Stimulated activated CD4-positive, alpha-beta T cell treated with anti-CD3 and anti-CD28 coated beads, Interleukin-12 subunit alpha, Interleukin-12 subunit beta, amount 100 ng/mL, for 24 hours (primary cell): ENCODE measurements at regions not wholly inside any gene's neighbourhood (a gene's known extent, or its start where the extent isn't known, plus 50 kb on each side); places are given as distances from the start of the nearest gene placed in this dataset.
"Not testable (repeated sequence)": the region's sequence is repeated elsewhere in the genome, so short reads cannot be mapped to it uniquely, and the experiment has no call there.

ENCODE experiments used
- DNase-seq, 2 experiments: peaks; one replicate each; pipeline ENCODE4 v3.0.0-alpha.2; 2020; ENCODE audit warnings: low read depth in 2 of 2

GRCh38 chr1:182331387-182331786 is 60.2 kb downstream of the GLUL start:
- DNase-seq: no peak

GRCh38 chr1:182330303-182330702 is 61.3 kb downstream of the GLUL start:
- no peak for DNase-seq

GRCh38 chr1:182329471-182329870 is 62.1 kb downstream of the GLUL start:
- DNase-seq: no peak

GRCh38 chr1:182328591-182328990 is 63.0 kb downstream of the GLUL start:
- no peak for DNase-seq

GRCh38 chr1:182325339-182325738 is 66.3 kb downstream of the GLUL start:
- DNase-seq: no peak

- not testable (repeated sequence) for DNase-seq
Observed at GRCh38 chr1:182321532-182321931, 70.1 kb downstream of the GLUL start.

GRCh38 chr1:182317611-182318161 is 73.9 kb downstream of the GLUL start:
- no peak for DNase-seq

- not testable (repeated sequence) for DNase-seq
Observed at GRCh38 chr1:182316454-182316853, 75.1 kb downstream of the GLUL start.

- DNase-seq: no peak
Observed at GRCh38 chr1:182315167-182315556, 76.4 kb downstream of the GLUL start.

GRCh38 chr1:182309631-182310351 is 81.8 kb downstream of the GLUL start:
- no peak for DNase-seq

GRCh38 chr1:182308826-182309225 is 82.8 kb downstream of the GLUL start:
- no peak for DNase-seq

GRCh38 chr1:182307486-182307885 is 84.1 kb downstream of the GLUL start:
- not testable (repeated sequence) for DNase-seq

GRCh38 chr1:182305861-182306260 is 85.7 kb downstream of the GLUL start:
- no peak for DNase-seq

- DNase-seq: no peak
Observed at GRCh38 chr1:182304627-182305026, 87.0 kb downstream of the GLUL start.

GRCh38 chr1:182304218-182304617 is 87.4 kb downstream of the GLUL start:
- DNase-seq: no peak

- no peak for DNase-seq
Observed at GRCh38 chr1:182303778-182304177, 87.8 kb downstream of the GLUL start.

- DNase-seq: no peak
Observed at GRCh38 chr1:182301467-182302198, 90.0 kb downstream of the GLUL start.

GRCh38 chr1:182301026-182301436 is 90.6 kb downstream of the GLUL start:
- no peak for DNase-seq

- DNase-seq: no peak
Observed at GRCh38 chr1:182299728-182300616, 91.6 kb downstream of the GLUL start.

GRCh38 chr1:182299054-182299727 is 92.4 kb downstream of the GLUL start:
- not testable (repeated sequence) for DNase-seq

GRCh38 chr1:182297335-182297734 is 94.3 kb downstream of the GLUL start:
- no peak for DNase-seq
